Liver (tissue), 8 donors: ENCODE measurements at regions not wholly inside any gene's neighbourhood (a gene's known extent, or its start where the extent isn't known, plus 50 kb on each side); places are given as distances from the start of the nearest gene placed in this dataset.
A peak's percentile ranks its signal among the peaks of the same experiment; 100 is the strongest.

Experiments used
- DNase-seq: peaks from one replicate; pipeline ENCODE4 v3.0.0-alpha.2; 2017; ENCODE audit warnings: low spot score
- H3K27ac ChIP-seq, 2 donors: one replicate each; pipeline ENCODE4 v1.7.0; 2013; ENCODE audit warnings: inconsistent platforms in 2 of 2, low read length in 2 of 2, control low read depth in 1 of 2, low read depth in 1 of 2, mild to moderate bottlenecking in 1 of 2
- H3K27me3 ChIP-seq, 4 donors: one replicate each; pipeline versions ENCODE4 v1.6.1 to v1.7.0; 2013; ENCODE audit warnings: low read length in 3 of 4, inconsistent platforms in 1 of 4, mild to moderate bottlenecking in 1 of 4, moderate library complexity in 1 of 4; ENCODE audit not compliant: control insufficient read depth in 4 of 4, insufficient read depth in 4 of 4
- H3K36me3 ChIP-seq, 4 donors: one replicate each; pipeline versions ENCODE4 v1.6.1 to v1.7.0; 2013; ENCODE audit warnings: low read length in 3 of 4, mild to moderate bottlenecking in 3 of 4, low read depth in 1 of 4, moderate library complexity in 1 of 4; ENCODE audit not compliant: control insufficient read depth in 4 of 4, insufficient read depth in 3 of 4
- H3K4me1 ChIP-seq, 4 donors: one replicate each; pipeline versions ENCODE4 v1.6.1 to v1.7.0; 2013; ENCODE audit warnings: low read length in 3 of 4, mild to moderate bottlenecking in 3 of 4, moderate library complexity in 1 of 4; ENCODE audit not compliant: control insufficient read depth in 4 of 4, insufficient read depth in 4 of 4
- H3K4me3 ChIP-seq, 3 donors: one replicate each; pipeline versions ENCODE4 v1.6.1 to v1.7.0; 2013; ENCODE audit warnings: low read length in 3 of 3, control low read depth in 1 of 3, low read depth in 1 of 3, mild to moderate bottlenecking in 1 of 3
- H3K9ac ChIP-seq, 2 donors: one replicate each; pipeline ENCODE4 v1.7.0; 2013; ENCODE audit warnings: low read length in 2 of 2, mild to moderate bottlenecking in 2 of 2, moderate library complexity in 2 of 2, control low read depth in 1 of 2, low read depth in 1 of 2
- H3K9me3 ChIP-seq, 4 donors: one replicate each; pipeline versions ENCODE4 v1.6.1 to v1.7.0; 2013; ENCODE audit warnings: low read length in 3 of 4; ENCODE audit not compliant: control insufficient read depth in 4 of 4
- EGR1 ChIP-seq, 2 donors: IDR thresholded peaks; 2 replicates each; pipeline ENCODE4 v1.6.1; 2016 to 2018; ENCODE audit warnings: antibody characterized with exemption in 2 of 2, low read depth in 2 of 2
- FOXA1 ChIP-seq: IDR thresholded peaks from 2 replicates; pipeline ENCODE4 v1.6.1; 2016; ENCODE audit warnings: antibody characterized with exemption
- FOXA2 ChIP-seq: IDR thresholded peaks from 2 replicates; pipeline ENCODE4 v1.6.1; 2016; ENCODE audit warnings: antibody characterized with exemption
- GABPA ChIP-seq, 2 donors: IDR thresholded peaks in 1 of 2; conservative IDR thresholded peaks in 1 of 2; 2 replicates each; pipeline ENCODE4 v1.6.1; 2016; ENCODE audit warnings: antibody characterized with exemption in 2 of 2, mild to moderate bottlenecking in 1 of 2, moderate library complexity in 1 of 2
- HNF4A ChIP-seq, 2 donors: conservative IDR thresholded peaks; 2 replicates each; pipeline ENCODE4 v1.6.1; 2016; ENCODE audit warnings: antibody characterized with exemption in 2 of 2, mild to moderate bottlenecking in 2 of 2
- HNF4G ChIP-seq: IDR thresholded peaks from 2 replicates; pipeline ENCODE4 v1.6.1; 2016; ENCODE audit warnings: antibody characterized with exemption
- JUND ChIP-seq, 2 donors: IDR thresholded peaks; 2 replicates each; pipeline ENCODE4 v1.6.1; 2016; ENCODE audit warnings: antibody characterized with exemption in 2 of 2
- NR2F2 ChIP-seq: IDR thresholded peaks from 2 replicates; pipeline ENCODE4 v1.6.1; 2016; ENCODE audit warnings: antibody characterized with exemption
- RAD21 ChIP-seq, 2 donors: IDR thresholded peaks; 2 replicates each; pipeline ENCODE4 v1.6.1; 2016; ENCODE audit warnings: antibody characterized with exemption in 2 of 2, mild to moderate bottlenecking in 2 of 2
- RXRA ChIP-seq, 2 donors: IDR thresholded peaks; 2 replicates each; pipeline ENCODE4 v1.6.1; 2017 to 2018; ENCODE audit warnings: antibody characterized with exemption in 2 of 2, mild to moderate bottlenecking in 1 of 2
- SP1 ChIP-seq: IDR thresholded peaks from 2 replicates; pipeline ENCODE4 v1.6.1; 2018; ENCODE audit warnings: antibody characterized with exemption, mild to moderate bottlenecking
- TAF1 ChIP-seq: conservative IDR thresholded peaks from 2 replicates; pipeline ENCODE4 v1.6.1; 2016; ENCODE audit warnings: antibody characterized with exemption, mild to moderate bottlenecking
- YY1 ChIP-seq: IDR thresholded peaks from 2 replicates; pipeline ENCODE4 v1.6.1; 2016; ENCODE audit warnings: antibody characterized with exemption, mild to moderate bottlenecking
- WGBS: extraction: QIAGEN DNeasy Blood & Tissue Kit; methylation state at CpG from one replicate; pipeline ENCODE4 v1.1.7; 2013; 5-methylcytosine and 5-hydroxymethylcytosine counted together
- TF ChIP-seq, protein P1 (sequence below): IDR thresholded peaks from 2 replicates; pipeline ENCODE4 v1.6.1; 2016; ENCODE audit warnings: antibody characterized with exemption, mild to moderate bottlenecking
- TF ChIP-seq, protein P2 (sequence below): fragments of 150-350 bp; IDR thresholded peaks from 2 replicates; pipeline ENCODE4 v1.5.1; 2017; ENCODE audit warnings: improper control_type of control experiment, low read depth, low read length; ENCODE audit not compliant: missing input control
- TF ChIP-seq, protein P3 (sequence below): IDR thresholded peaks from 2 replicates; pipeline ENCODE4 v1.6.1; 2016; ENCODE audit warnings: antibody characterized with exemption
- TF ChIP-seq, protein P4 (sequence below): IDR thresholded peaks from 2 replicates; pipeline ENCODE4 v1.6.1; 2016; ENCODE audit warnings: antibody characterized with exemption
- TF ChIP-seq, protein P5 (sequence below): IDR thresholded peaks from 2 replicates; pipeline ENCODE4 v1.6.1; 2016; ENCODE audit warnings: antibody characterized with exemption
- donor health status: healthy.
- donor health status: healthy.
- donor health status: healthy.
- donor health status: healthy.
- donor health status: healthy.

DNA sequence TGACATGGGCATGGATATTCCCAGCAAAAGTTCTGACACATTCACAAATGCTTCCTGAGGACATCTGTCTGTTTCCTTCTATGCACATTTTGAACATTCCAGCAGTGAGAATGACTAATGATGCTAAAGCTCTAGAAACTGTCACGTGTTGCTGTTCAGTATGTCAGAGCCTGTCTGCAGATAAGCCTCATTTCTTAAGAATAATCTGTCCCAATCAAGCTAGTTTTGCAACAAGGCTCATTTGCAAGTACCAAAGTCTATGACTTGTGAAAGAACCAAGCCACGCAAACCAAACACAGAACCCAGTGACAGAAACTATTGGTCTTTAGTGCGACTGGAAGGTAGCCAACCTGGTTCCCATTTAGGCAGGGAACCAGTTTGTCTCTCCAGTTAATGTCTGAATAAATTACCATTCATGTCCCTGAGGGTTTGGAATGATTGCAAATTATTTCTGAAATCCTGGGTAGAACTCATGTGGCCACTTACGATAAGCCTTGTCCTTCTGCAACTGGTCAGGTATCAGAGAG, 178.5 kb downstream of the C9orf152 start (continued):
- TF ChIP-seq TAF1 (no peak), FOXA2 (peak; percentile 60), SP1 (peak; percentile 96), HNF4A (conservative IDR thresholded peaks at IDR 0.05) (peak; percentile 96 to 97), RXRA (IDR thresholded peaks at IDR 0.05) (peak; percentile 84 to 89), EGR1 (IDR thresholded peaks at IDR 0.05; ENCODE audit: low read depth in 2 of 2) (peak in 1 of 2 donors; percentile 69), YY1 (peak; percentile 76), HNF4G (peak; percentile 95)

DNA sequence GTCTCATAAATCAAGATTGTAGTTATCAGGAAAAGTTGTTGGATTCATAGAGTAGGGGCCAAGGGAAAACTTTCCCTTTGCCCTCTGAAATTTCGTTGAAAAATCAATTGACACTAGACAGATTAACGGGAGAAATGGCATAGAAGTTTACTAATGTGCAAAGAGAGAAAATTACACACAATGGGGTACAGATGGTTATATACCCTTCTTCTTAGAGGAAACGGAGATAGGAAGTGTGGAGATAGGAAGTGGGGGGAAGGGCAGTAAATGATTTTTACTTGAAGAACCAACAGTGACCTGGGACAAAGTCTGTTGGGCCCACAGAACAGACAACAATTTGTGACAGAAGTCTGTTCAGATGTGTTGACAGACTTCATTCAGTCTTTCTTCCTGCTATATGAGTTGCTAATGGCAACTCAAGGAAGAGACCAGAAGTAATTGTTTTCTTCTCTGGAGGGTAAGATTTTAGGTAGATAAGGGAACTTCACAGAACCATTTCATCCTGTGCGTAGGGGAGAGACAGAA, 177.9 kb downstream of the C9orf152 start:
- no peak for DNase-seq
- Histone ChIP-seq H3K9me3 (no peaks in the 10 kb centered on the region), H3K27ac (peak overlapping the region; percentile 85 to 89), H3K4me3 (peak overlapping the region in 1 of 3 donors; percentile 15), H3K36me3 (no peaks in the 10 kb centered on the region), H3K27me3 (no peaks in the 10 kb centered on the region), H3K4me1 (peaks cover 9 to 52% (median 41%) of the 10 kb centered on the region in 4 donors), H3K9ac (peak overlapping the region; percentile 15 to 51)
- TF ChIP-seq NR2F2 (no peak), RAD21 (IDR thresholded peaks at IDR 0.05) (no peak), HNF4A (conservative IDR thresholded peaks at IDR 0.05) (no peak), SP1 (no peak), HNF4G (no peak), JUND (IDR thresholded peaks at IDR 0.05) (no peak), TAF1 (no peak), FOXA1 (no peak), FOXA2 (no peak), YY1 (peak; percentile 25), EGR1 (IDR thresholded peaks at IDR 0.05; ENCODE audit: low read depth in 2 of 2) (peak in 1 of 2 donors; percentile 9), RXRA (IDR thresholded peaks at IDR 0.05) (no peak), GABPA (IDR thresholded peaks at IDR 0.05 in 1 of 2, conservative IDR thresholded peaks at IDR 0.05 in 1 of 2) (no peak)
- TF ChIP-seq, protein P1, sequence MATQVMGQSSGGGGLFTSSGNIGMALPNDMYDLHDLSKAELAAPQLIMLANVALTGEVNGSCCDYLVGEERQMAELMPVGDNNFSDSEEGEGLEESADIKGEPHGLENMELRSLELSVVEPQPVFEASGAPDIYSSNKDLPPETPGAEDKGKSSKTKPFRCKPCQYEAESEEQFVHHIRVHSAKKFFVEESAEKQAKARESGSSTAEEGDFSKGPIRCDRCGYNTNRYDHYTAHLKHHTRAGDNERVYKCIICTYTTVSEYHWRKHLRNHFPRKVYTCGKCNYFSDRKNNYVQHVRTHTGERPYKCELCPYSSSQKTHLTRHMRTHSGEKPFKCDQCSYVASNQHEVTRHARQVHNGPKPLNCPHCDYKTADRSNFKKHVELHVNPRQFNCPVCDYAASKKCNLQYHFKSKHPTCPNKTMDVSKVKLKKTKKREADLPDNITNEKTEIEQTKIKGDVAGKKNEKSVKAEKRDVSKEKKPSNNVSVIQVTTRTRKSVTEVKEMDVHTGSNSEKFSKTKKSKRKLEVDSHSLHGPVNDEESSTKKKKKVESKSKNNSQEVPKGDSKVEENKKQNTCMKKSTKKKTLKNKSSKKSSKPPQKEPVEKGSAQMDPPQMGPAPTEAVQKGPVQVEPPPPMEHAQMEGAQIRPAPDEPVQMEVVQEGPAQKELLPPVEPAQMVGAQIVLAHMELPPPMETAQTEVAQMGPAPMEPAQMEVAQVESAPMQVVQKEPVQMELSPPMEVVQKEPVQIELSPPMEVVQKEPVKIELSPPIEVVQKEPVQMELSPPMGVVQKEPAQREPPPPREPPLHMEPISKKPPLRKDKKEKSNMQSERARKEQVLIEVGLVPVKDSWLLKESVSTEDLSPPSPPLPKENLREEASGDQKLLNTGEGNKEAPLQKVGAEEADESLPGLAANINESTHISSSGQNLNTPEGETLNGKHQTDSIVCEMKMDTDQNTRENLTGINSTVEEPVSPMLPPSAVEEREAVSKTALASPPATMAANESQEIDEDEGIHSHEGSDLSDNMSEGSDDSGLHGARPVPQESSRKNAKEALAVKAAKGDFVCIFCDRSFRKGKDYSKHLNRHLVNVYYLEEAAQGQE, result no peak
- TF ChIP-seq, protein P2, sequence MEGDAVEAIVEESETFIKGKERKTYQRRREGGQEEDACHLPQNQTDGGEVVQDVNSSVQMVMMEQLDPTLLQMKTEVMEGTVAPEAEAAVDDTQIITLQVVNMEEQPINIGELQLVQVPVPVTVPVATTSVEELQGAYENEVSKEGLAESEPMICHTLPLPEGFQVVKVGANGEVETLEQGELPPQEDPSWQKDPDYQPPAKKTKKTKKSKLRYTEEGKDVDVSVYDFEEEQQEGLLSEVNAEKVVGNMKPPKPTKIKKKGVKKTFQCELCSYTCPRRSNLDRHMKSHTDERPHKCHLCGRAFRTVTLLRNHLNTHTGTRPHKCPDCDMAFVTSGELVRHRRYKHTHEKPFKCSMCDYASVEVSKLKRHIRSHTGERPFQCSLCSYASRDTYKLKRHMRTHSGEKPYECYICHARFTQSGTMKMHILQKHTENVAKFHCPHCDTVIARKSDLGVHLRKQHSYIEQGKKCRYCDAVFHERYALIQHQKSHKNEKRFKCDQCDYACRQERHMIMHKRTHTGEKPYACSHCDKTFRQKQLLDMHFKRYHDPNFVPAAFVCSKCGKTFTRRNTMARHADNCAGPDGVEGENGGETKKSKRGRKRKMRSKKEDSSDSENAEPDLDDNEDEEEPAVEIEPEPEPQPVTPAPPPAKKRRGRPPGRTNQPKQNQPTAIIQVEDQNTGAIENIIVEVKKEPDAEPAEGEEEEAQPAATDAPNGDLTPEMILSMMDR, result no peak
- TF ChIP-seq, protein P3, sequence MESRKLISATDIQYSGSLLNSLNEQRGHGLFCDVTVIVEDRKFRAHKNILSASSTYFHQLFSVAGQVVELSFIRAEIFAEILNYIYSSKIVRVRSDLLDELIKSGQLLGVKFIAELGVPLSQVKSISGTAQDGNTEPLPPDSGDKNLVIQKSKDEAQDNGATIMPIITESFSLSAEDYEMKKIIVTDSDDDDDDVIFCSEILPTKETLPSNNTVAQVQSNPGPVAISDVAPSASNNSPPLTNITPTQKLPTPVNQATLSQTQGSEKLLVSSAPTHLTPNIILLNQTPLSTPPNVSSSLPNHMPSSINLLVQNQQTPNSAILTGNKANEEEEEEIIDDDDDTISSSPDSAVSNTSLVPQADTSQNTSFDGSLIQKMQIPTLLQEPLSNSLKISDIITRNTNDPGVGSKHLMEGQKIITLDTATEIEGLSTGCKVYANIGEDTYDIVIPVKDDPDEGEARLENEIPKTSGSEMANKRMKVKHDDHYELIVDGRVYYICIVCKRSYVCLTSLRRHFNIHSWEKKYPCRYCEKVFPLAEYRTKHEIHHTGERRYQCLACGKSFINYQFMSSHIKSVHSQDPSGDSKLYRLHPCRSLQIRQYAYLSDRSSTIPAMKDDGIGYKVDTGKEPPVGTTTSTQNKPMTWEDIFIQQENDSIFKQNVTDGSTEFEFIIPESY, result no peak
- TF ChIP-seq, protein P4, sequence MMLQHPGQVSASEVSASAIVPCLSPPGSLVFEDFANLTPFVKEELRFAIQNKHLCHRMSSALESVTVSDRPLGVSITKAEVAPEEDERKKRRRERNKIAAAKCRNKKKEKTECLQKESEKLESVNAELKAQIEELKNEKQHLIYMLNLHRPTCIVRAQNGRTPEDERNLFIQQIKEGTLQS, result no peak
- TF ChIP-seq, protein P5, sequence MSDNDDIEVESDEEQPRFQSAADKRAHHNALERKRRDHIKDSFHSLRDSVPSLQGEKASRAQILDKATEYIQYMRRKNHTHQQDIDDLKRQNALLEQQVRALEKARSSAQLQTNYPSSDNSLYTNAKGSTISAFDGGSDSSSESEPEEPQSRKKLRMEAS, result no peak
- 42% methylated on average over 4 of the region's 4 CpGs for WGBS
